GM12891 (cell line): ENCODE measurements at regions not wholly inside any gene's neighbourhood (a gene's known extent, or its start where the extent isn't known, plus 50 kb on each side); places are given as distances from the start of the nearest gene placed in this dataset.

ENCODE experiments used
- PAX5 ChIP-seq: IDR thresholded peaks from 2 replicates; pipeline ENCODE4 v1.6.1; 2011; ENCODE audit warnings: low read length, moderate library complexity, mild to moderate bottlenecking; ENCODE audit not compliant: insufficient read depth, severe bottlenecking
- POLR2A ChIP-seq: IDR thresholded peaks from 2 replicates; pipeline ENCODE4 v1.6.1; 2011; ENCODE audit warnings: low read depth, low read length, control low read depth
- POLR2AphosphoS5 ChIP-seq: IDR thresholded peaks from 2 replicates; pipeline ENCODE4 v1.6.1; 2011; ENCODE audit warnings: low read depth, low read length, control low read depth
- SPI1 ChIP-seq: IDR thresholded peaks from 2 replicates; pipeline ENCODE4 v1.6.1; 2011; ENCODE audit warnings: low read depth, low read length, control low read depth
- TAF1 ChIP-seq: IDR thresholded peaks from 2 replicates; pipeline ENCODE4 v1.6.1; 2011; ENCODE audit warnings: low read depth, low read length, control low read depth

GRCh38 chr18:10018289-10018688 lies 104.5 kb downstream of the VAPA start:
- TF ChIP-seq POLR2AphosphoS5 = no peak
- no peak for TF ChIP-seq POLR2A
- TF ChIP-seq SPI1 = no peak
- TF ChIP-seq TAF1 = no peak
- no peak for TF ChIP-seq PAX5
